GM12873 (cell line): ENCODE measurements at regions not wholly inside any gene's neighbourhood (a gene's known extent, or its start where the extent isn't known, plus 50 kb on each side); places are given as distances from the start of the nearest gene placed in this dataset.

Experiments used
- TF ChIP-seq, protein P1 (sequence below): IDR thresholded peaks from 2 replicates; pipeline ENCODE4 v1.5.1; 2012; ENCODE audit warnings: low read depth, mild to moderate bottlenecking, moderate library complexity, low read length, control low read depth; ENCODE audit not compliant: insufficient read depth; ENCODE audit errors: missing control alignments

DNA sequence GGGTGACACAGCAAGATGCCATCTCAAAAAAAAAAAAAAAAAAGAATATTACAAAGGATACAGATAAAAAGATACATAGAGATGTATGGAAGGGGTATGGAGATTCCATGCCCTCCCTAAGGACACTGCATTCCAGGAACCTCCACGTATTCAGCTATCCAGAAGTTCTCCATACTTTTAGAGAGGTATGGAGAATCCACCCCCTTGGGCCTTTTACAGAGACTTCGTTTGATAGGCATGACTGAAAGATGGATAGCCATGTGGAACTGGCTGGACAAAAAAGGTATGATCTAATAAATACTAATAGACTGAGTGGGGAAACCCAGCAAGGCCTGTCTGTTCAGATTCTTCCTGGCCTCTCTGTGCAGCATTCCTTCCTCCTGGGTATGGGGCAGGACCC is 56.6 kb upstream of the DMRT1 start:
- TF ChIP-seq, protein P1, sequence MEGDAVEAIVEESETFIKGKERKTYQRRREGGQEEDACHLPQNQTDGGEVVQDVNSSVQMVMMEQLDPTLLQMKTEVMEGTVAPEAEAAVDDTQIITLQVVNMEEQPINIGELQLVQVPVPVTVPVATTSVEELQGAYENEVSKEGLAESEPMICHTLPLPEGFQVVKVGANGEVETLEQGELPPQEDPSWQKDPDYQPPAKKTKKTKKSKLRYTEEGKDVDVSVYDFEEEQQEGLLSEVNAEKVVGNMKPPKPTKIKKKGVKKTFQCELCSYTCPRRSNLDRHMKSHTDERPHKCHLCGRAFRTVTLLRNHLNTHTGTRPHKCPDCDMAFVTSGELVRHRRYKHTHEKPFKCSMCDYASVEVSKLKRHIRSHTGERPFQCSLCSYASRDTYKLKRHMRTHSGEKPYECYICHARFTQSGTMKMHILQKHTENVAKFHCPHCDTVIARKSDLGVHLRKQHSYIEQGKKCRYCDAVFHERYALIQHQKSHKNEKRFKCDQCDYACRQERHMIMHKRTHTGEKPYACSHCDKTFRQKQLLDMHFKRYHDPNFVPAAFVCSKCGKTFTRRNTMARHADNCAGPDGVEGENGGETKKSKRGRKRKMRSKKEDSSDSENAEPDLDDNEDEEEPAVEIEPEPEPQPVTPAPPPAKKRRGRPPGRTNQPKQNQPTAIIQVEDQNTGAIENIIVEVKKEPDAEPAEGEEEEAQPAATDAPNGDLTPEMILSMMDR = no peak

DNA sequence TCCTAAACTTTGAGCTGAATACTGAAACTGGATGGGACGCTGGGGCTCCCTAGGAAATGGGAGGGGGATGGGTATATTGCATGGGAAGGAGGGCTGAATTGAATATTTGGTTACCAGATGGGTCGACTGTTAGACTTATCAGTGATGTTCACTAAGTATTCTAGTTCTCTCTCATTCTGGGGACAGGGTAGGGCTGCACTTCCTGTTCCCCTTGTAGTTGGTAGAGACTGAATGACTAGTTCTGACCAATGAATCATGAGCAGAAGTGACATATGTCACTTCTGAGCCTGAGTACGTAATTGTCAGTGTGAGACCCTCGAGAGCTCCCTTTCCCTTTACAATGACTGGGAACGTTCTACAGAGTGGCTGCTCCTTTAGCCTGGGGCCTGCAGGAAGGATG is 55.5 kb upstream of the DMRT1 start:
- TF ChIP-seq, protein P1 = no peak

DNA sequence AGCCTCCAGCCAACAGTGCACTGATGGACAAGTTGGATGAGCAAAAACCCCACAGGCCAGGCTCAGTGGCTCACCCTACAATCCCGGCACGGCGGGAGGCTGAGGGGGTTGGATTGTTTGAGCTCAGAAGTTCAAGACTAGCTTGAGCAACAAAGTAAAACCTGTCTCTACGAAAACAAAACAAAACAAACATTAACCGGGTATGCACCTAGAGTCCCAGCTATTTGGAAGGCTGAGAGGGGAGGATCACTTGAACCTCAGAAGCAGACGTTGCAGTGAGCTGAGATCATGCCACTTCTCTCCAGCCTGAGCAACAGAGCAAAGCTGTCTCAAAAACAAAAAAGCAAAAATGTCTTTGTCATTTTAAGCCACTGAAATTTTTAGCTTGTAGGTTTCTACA is 55.1 kb upstream of the DMRT1 start:
- TF ChIP-seq, protein P1 = no peak

DNA sequence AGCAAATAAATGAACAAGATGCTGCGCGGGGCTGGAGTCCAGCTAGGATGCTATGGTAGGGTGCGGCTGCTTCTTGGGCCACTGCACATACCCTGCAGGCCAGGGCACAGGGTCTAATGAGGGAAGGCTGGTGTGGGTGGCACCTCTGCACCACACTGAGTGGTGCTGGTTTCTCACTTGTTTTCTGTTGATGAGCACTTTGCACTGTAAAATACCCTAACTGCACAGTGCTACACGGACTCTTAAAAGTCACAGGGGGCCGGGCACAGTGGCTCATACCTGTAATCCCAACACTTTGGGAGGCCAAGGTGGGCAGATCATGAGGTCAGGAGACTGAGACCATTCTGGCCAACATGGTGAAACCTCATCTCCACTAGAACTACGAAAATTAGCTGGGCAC is 52.7 kb upstream of the DMRT1 start:
- TF ChIP-seq, protein P1 = no peak
